SK-N-SH (cell line): ENCODE measurements at regions not wholly inside any gene's neighbourhood (a gene's known extent, or its start where the extent isn't known, plus 50 kb on each side); places are given as distances from the start of the nearest gene placed in this dataset.

Experiments
- EP300 ChIP-seq, 2 experiments: IDR thresholded peaks; 2 replicates each; pipeline versions ENCODE4 v1.4.0 to v1.6.1; 2012; ENCODE audit warnings: borderline replicate concordance in 1 of 2, low read depth in 1 of 2, low read length in 1 of 2
- POLR2AphosphoS5 ChIP-seq: IDR thresholded peaks from 2 replicates; pipeline ENCODE4 v1.6.1; 2012; ENCODE audit warnings: low read depth, low read length
- REST ChIP-seq: IDR thresholded peaks from 2 replicates; pipeline ENCODE4 v1.6.1; 2012; ENCODE audit warnings: mild to moderate bottlenecking, low read depth, low read length, moderate library complexity
- RFX5 ChIP-seq: IDR thresholded peaks from 2 replicates; pipeline ENCODE4 v1.6.1; 2012; ENCODE audit warnings: mild to moderate bottlenecking, improper control_type of control experiment, low read length
- SIN3A ChIP-seq: IDR thresholded peaks from 2 replicates; pipeline ENCODE4 v1.6.1; 2012; ENCODE audit warnings: low read depth, mild to moderate bottlenecking, low read length, moderate library complexity, borderline replicate concordance
- TEAD4 ChIP-seq: IDR thresholded peaks from 2 replicates; pipeline ENCODE4 v1.4.0; 2012; ENCODE audit warnings: mild to moderate bottlenecking, borderline replicate concordance; ENCODE audit not compliant: insufficient read depth
- TF ChIP-seq, protein P1 (sequence below): fragments of 200-600 bp; sonication (generic); IDR thresholded peaks from 2 replicates; pipeline ENCODE4 v1.6.1; 2017; ENCODE audit warnings: antibody characterized with exemption, mild to moderate bottlenecking, moderate library complexity

GRCh38 chr10:61223576-61223975, 229.6 kb downstream of the TMEM26 start:
- TF ChIP-seq, protein P1, sequence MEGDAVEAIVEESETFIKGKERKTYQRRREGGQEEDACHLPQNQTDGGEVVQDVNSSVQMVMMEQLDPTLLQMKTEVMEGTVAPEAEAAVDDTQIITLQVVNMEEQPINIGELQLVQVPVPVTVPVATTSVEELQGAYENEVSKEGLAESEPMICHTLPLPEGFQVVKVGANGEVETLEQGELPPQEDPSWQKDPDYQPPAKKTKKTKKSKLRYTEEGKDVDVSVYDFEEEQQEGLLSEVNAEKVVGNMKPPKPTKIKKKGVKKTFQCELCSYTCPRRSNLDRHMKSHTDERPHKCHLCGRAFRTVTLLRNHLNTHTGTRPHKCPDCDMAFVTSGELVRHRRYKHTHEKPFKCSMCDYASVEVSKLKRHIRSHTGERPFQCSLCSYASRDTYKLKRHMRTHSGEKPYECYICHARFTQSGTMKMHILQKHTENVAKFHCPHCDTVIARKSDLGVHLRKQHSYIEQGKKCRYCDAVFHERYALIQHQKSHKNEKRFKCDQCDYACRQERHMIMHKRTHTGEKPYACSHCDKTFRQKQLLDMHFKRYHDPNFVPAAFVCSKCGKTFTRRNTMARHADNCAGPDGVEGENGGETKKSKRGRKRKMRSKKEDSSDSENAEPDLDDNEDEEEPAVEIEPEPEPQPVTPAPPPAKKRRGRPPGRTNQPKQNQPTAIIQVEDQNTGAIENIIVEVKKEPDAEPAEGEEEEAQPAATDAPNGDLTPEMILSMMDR, result no peak
- TF ChIP-seq SIN3A (no peak), EP300 (IDR thresholded peaks at IDR 0.05; ENCODE audit: borderline replicate concordance in 1 of 2, low read depth in 1 of 2, low read length in 1 of 2) (no peak), POLR2AphosphoS5 (no peak), TEAD4 (no peak), REST (no peak), RFX5 (no peak)
